Neural crest cell (in vitro differentiated cells): ENCODE measurements at regions not wholly inside any gene's neighbourhood (a gene's known extent, or its start where the extent isn't known, plus 50 kb on each side); places are given as distances from the start of the nearest gene placed in this dataset.

Experiments
- DNase-seq: peaks from one replicate; pipeline ENCODE4 v3.0.0; 2021; ENCODE audit warnings: low read depth, mixed read lengths, low spot score
- H3K27ac Mint-ChIP-seq: one replicate; pipeline ENCODE4 v1.8.0; 2021; ENCODE audit warnings: mild to moderate bottlenecking, mixed read lengths; ENCODE audit not compliant: unreplicated experiment
- H3K27me3 Mint-ChIP-seq: 2 replicates; pipeline ENCODE4 v1.8.0; 2021; ENCODE audit warnings: low read depth, mild to moderate bottlenecking, mixed read lengths
- H3K36me3 Mint-ChIP-seq: 2 replicates; pipeline ENCODE4 v1.8.0; 2021; ENCODE audit warnings: low read depth, mild to moderate bottlenecking, mixed read lengths
- H3K4me1 Mint-ChIP-seq: 2 replicates; pipeline ENCODE4 v1.8.0; 2021; ENCODE audit warnings: mixed read lengths
- H3K4me3 Mint-ChIP-seq: one replicate; pipeline ENCODE4 v1.8.0; 2021; ENCODE audit warnings: mild to moderate bottlenecking, mixed read lengths
- H3K9me3 Mint-ChIP-seq: 2 replicates; pipeline ENCODE4 v1.8.0; 2021; ENCODE audit warnings: mixed read lengths
- CTCF ChIP-seq: fragments of 200-600 bp; sonication (generic); conservative IDR thresholded peaks from 2 replicates; pipeline ENCODE4 v1.5.0; 2021; ENCODE audit warnings: antibody characterized with exemption, mild to moderate bottlenecking

GRCh38 chr2:100675373-100675772 lies 112.6 kb downstream of the PDCL3 start:
- Mint-ChIP-seq H3K4me3 (no peak overlapping the region), H3K36me3 (no peaks in the 10 kb centered on the region), H3K27me3 (no peaks in the 10 kb centered on the region), H3K4me1 (peaks cover 6% of the 10 kb centered on the region), H3K9me3 (no peaks in the 10 kb centered on the region), H3K27ac (no peak overlapping the region)
- no peak for DNase-seq
- no peak for TF ChIP-seq CTCF

GRCh38 chr2:100675855-100676254 lies 113.1 kb downstream of the PDCL3 start:
- no peak for DNase-seq
- H3K4me1 Mint-ChIP-seq, result peaks cover 6% of the 10 kb centered on the region
- H3K4me3 Mint-ChIP-seq, result no peak overlapping the region

GRCh38 chr2:100676346-100676745 lies 113.6 kb downstream of the PDCL3 start:
- peaks cover 6% of the 10 kb centered on the region for H3K4me1 Mint-ChIP-seq
- no peak for TF ChIP-seq CTCF

More at GRCh38 chr2:100675855-100676254, 113.1 kb downstream of the PDCL3 start:
- no peaks in the 10 kb centered on the region for H3K9me3 Mint-ChIP-seq
- H3K27ac Mint-ChIP-seq, result peak overlapping the region; percentile 57
- H3K27me3 Mint-ChIP-seq, result no peaks in the 10 kb centered on the region
- no peak for TF ChIP-seq CTCF
- no peaks in the 10 kb centered on the region for H3K36me3 Mint-ChIP-seq

GRCh38 chr2:100677611-100678185 lies 114.9 kb downstream of the PDCL3 start:
- no peaks in the 10 kb centered on the region for H3K27me3 Mint-ChIP-seq
- no peaks in the 10 kb centered on the region for H3K36me3 Mint-ChIP-seq
- peaks cover 6% of the 10 kb centered on the region for H3K4me1 Mint-ChIP-seq
- H3K27ac Mint-ChIP-seq, result no peak overlapping the region
- no peak overlapping the region for H3K4me3 Mint-ChIP-seq
- no peak for TF ChIP-seq CTCF
- no peaks in the 10 kb centered on the region for H3K9me3 Mint-ChIP-seq
- no peak for DNase-seq

More at GRCh38 chr2:100676346-100676745, 113.6 kb downstream of the PDCL3 start:
- no peak for DNase-seq
- Mint-ChIP-seq H3K9me3 (no peaks in the 10 kb centered on the region), H3K27me3 (no peaks in the 10 kb centered on the region), H3K36me3 (no peaks in the 10 kb centered on the region), H3K27ac (no peak overlapping the region), H3K4me3 (no peak overlapping the region)

- TF ChIP-seq CTCF, result no peak
- H3K9me3 Mint-ChIP-seq, result no peaks in the 10 kb centered on the region
- no peak overlapping the region for H3K27ac Mint-ChIP-seq
- no peaks in the 10 kb centered on the region for H3K27me3 Mint-ChIP-seq
- DNase-seq, result no peak
- H3K36me3 Mint-ChIP-seq, result no peaks in the 10 kb centered on the region
- peaks cover 5% of the 10 kb centered on the region for H3K4me1 Mint-ChIP-seq
- H3K4me3 Mint-ChIP-seq, result no peak overlapping the region
Measured at GRCh38 chr2:100679211-100679610, 116.4 kb downstream of the PDCL3 start.
